GM18505 (cell line): ENCODE measurements at regions not wholly inside any gene's neighbourhood (a gene's known extent, or its start where the extent isn't known, plus 50 kb on each side); places are given as distances from the start of the nearest gene placed in this dataset.

Experiments
- ATAC-seq: cut with Tn5 transposase; IDR thresholded peaks from one replicate; pipeline ENCODE4 v1.9.1; 2021; ENCODE audit not compliant: unreplicated experiment
- POLR2A ChIP-seq: IDR thresholded peaks from 4 replicates; pipeline ENCODE4 v1.6.1; 2011; ENCODE audit warnings: borderline replicate concordance; ENCODE audit not compliant: insufficient read depth, insufficient read length; ENCODE audit errors: extremely low read depth

GRCh38 chr2:22282916-22283315 lies 1102.1 kb upstream of the KLHL29 start:
- ATAC-seq: no peak
- TF ChIP-seq POLR2A: no peak

- ATAC-seq: no peak
- TF ChIP-seq POLR2A: no peak
These were observed 1101.5 kb upstream of the KLHL29 start for GRCh38 chr2:22283436-22283835.

DNA sequence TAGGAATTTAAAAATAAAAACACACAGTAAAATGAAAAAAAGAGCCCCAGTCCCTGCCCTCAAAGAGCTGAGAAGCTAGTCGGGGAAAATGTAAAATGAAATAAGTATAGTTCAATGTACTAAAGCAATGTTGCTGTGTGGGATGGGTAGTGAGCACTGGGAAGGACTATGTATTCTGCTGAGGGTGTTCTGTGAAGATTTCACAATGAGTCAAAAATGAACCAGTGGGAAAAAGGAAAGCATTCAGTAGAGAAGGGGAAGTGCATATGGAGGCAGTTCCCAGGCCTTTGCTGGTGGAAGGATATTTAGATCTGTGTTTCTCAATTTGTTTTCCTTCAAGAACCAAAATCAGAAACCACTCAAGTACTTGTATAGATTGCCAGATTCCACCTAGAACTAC lies 1094.7 kb upstream of the KLHL29 start:
- no peak for TF ChIP-seq POLR2A
- no peak for ATAC-seq

DNA sequence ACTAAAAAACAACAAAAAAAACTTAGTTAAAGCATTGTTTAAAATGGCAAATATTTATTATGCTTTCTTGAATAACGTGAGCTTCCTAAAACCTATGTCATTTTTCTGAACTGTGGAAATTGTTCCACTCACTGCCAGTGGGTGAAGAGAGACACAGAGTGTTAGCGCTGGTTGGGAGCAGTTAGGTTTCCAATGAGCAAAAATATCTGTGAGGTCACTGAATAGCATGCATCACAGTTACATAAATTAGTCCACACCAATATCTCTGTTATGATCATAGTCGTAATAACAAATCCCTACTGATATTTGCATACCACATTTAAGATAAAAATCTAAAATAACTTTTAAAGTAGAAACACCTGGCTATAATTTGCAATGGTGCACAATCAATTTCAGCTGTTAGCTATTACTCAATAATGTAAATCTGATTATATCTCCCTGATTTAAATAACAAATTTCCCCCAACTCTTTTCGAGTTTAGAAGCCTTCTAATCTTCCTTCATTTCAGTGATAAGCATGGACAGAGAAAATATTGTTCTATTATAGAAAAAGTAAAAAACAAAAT lies 1094.0 kb upstream of the KLHL29 start:
- ATAC-seq: no peak
- TF ChIP-seq POLR2A: no peak

GRCh38 chr2:22301228-22301627 lies 1083.8 kb upstream of the KLHL29 start:
- ATAC-seq: no peak
- no peak for TF ChIP-seq POLR2A

DNA sequence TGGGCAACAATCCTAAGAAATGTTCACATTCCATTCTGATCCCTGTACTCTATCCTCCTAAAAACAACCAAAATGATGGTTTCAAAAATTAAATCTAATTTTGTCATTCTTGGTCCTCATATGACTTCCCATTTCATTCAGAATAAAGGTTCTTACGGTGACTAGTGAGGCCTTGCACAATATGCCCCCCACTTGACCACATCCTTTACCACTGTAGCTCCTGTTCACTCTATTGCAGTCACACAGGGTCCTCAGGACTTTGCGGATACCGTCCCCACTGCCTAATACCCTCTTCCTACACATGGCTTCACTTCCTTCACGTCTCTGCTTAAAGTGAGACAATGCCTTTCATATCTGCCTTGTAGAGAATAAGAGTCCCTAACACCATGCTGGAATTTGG lies 1058.7 kb upstream of the KLHL29 start:
- ATAC-seq: no peak
- no peak for TF ChIP-seq POLR2A

GRCh38 chr2:22329211-22330154 lies 1055.5 kb upstream of the KLHL29 start:
- no peak for TF ChIP-seq POLR2A
- no peak for ATAC-seq

- no peak for ATAC-seq
- TF ChIP-seq POLR2A: no peak
These were observed 1048.6 kb upstream of the KLHL29 start for GRCh38 chr2:22336414-22336813.

DNA sequence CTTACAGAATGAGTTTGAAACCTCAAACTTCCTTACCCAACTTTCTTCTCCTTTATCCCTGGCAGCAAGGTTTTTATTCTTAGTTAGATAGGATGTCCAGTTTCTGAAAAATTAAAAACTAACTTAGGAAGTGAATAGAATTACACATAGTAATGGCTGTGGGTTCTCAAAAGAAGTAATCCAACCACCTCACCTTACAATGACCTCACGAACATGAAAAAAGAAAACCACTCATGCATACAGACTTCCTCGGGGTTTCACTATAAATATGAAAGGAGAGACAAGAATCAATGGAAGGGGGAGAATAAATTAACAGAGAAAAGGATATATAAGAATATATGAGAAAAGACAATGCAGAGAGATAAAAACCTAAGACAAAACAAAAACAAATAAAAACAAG lies 1044.3 kb upstream of the KLHL29 start:
- ATAC-seq: no peak
- TF ChIP-seq POLR2A: no peak

DNA sequence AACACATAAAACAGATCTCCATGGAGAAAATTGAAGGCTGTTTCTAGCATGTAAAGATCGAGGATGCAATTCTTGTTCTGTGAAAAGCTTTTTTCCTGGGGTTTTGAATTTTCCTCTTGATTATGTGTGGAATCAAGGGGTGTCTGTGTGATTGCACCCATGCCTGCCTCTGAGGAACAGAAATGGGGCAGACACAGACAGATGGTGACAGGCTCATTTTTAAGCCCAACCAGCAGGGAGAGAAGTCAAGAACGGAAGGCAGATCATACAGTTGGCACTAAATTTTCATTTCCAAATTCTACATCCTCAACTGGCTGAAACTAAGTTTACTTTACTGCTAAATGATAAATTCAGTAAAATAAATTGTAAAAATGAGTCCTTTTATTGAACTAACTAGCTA lies 1037.7 kb upstream of the KLHL29 start:
- TF ChIP-seq POLR2A: no peak
- ATAC-seq: no peak

GRCh38 chr2:22350621-22351020 lies 1034.4 kb upstream of the KLHL29 start:
- ATAC-seq: no peak
- TF ChIP-seq POLR2A: no peak

GRCh38 chr2:22355816-22356433 lies 1029.1 kb upstream of the KLHL29 start:
- no peak for TF ChIP-seq POLR2A
- ATAC-seq: no peak

- ATAC-seq: no peak
- no peak for TF ChIP-seq POLR2A
These were observed 1025.8 kb upstream of the KLHL29 start for GRCh38 chr2:22359071-22359672.
